ENCODE measurements at regions not wholly inside any gene's neighbourhood (a gene's known extent, or its start where the extent isn't known, plus 50 kb on each side); places are given as distances from the start of the nearest gene placed in this dataset.

- Histone ChIP-seq H3K4me3 (ENCODE audit: control insufficient read depth in 2 of 3, extremely low read depth in 1 of 3, insufficient read depth in 2 of 3, low read depth in 1 of 3, low read length in 3 of 3) (no peak overlapping the region), H3K9me1 (ENCODE audit: control insufficient read depth, extremely low read depth, insufficient read depth, low read length) (no peaks in the 10 kb centered on the region), H3K9me3 (ENCODE audit: control insufficient read depth, low read depth, low read length) (no peaks in the 10 kb centered on the region), H3K36me3 (ENCODE audit: control insufficient read depth in 2 of 2, extremely low read depth in 1 of 2, insufficient read depth in 2 of 2, low read length in 2 of 2) (no peaks in the 10 kb centered on the region), H3K27ac (ENCODE audit: control insufficient read depth, insufficient read depth, low read length) (no peak overlapping the region), H2AFZ (ENCODE audit: control insufficient read depth, low read length) (no peak overlapping the region), H3K4me2 (ENCODE audit: control insufficient read depth, extremely low read depth, insufficient read depth, low read depth, low read length) (no peak overlapping the region), H4K20me1 (ENCODE audit: control insufficient read depth, extremely low read depth, insufficient read depth, low read length) (no peaks in the 10 kb centered on the region), H3K27me3 (ENCODE audit: control insufficient read depth, extremely low read depth, insufficient read depth, low read length) (no peaks in the 10 kb centered on the region), H3K4me1 (ENCODE audit: control insufficient read depth, extremely low read depth, insufficient read depth, low read length) (no peaks in the 10 kb centered on the region), H3K9ac (ENCODE audit: control insufficient read depth, extremely low read depth, insufficient read depth, low read length) (no peak overlapping the region), H3K79me2 (ENCODE audit: control insufficient read depth, insufficient read depth, low read length) (no peaks in the 10 kb centered on the region)
- TF ChIP-seq EZH2 (IDR thresholded peaks at IDR 0.05; ENCODE audit: low read length) (no peak), CTCF (optimal IDR thresholded peaks at IDR 0.05 in 1 of 3, IDR thresholded peaks at IDR 0.05 in 1 of 3, conservative IDR thresholded peaks at IDR 0.05 in 1 of 3; ENCODE audit: extremely low read depth in 1 of 3, insufficient read depth in 2 of 3, low read length in 3 of 3) (no peak)
- dilution Hi-C loops (cut with MboI; ENCODE audit: extremely low pct_ligation_motif_present, low sequenced_read_pairs), result no loop called here
- DNase-seq (ENCODE audit: low read depth, low spot score), result no peak
- no peak for FAIRE-seq
These were observed 437.7 kb upstream of the HS3ST1 start for GRCh38 chr4:11866391-11866790.

DNA sequence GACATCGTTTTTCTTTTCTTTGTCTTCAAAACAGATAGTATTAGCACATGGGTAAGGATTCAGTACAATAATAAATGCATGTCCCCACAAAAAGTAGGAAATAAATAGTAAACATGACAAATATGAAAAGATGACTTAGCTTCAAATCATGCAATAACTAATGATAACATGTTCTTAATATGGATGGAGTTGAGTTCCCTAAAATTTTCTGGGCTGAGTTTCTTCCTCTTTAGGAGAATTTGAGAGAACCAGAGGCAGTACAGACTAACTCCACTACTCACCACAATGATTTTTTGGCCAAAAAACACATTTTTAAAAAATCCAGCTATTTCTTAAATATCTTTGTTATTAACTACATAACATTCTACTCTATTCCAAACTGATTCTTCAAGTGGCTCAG is 432.3 kb upstream of the HS3ST1 start:
- Histone ChIP-seq H2AFZ (ENCODE audit: control insufficient read depth, low read length) (no peak overlapping the region), H3K27ac (ENCODE audit: control insufficient read depth, insufficient read depth, low read length) (no peak overlapping the region), H3K27me3 (ENCODE audit: control insufficient read depth, extremely low read depth, insufficient read depth, low read length) (no peaks in the 10 kb centered on the region), H3K4me2 (ENCODE audit: control insufficient read depth, extremely low read depth, insufficient read depth, low read depth, low read length) (no peak overlapping the region), H3K9me1 (ENCODE audit: control insufficient read depth, extremely low read depth, insufficient read depth, low read length) (no peaks in the 10 kb centered on the region), H3K9ac (ENCODE audit: control insufficient read depth, extremely low read depth, insufficient read depth, low read length) (no peak overlapping the region), H4K20me1 (ENCODE audit: control insufficient read depth, extremely low read depth, insufficient read depth, low read length) (no peaks in the 10 kb centered on the region), H3K4me1 (ENCODE audit: control insufficient read depth, extremely low read depth, insufficient read depth, low read length) (no peaks in the 10 kb centered on the region), H3K4me3 (ENCODE audit: control insufficient read depth in 2 of 3, extremely low read depth in 1 of 3, insufficient read depth in 2 of 3, low read depth in 1 of 3, low read length in 3 of 3) (no peak overlapping the region), H3K79me2 (ENCODE audit: control insufficient read depth, insufficient read depth, low read length) (no peaks in the 10 kb centered on the region), H3K36me3 (ENCODE audit: control insufficient read depth in 2 of 2, extremely low read depth in 1 of 2, insufficient read depth in 2 of 2, low read length in 2 of 2) (no peaks in the 10 kb centered on the region), H3K9me3 (ENCODE audit: control insufficient read depth, low read depth, low read length) (no peaks in the 10 kb centered on the region)
- FAIRE-seq (no peak), DNase-seq (ENCODE audit: low read depth, low spot score) (no peak)
- dilution Hi-C loops (cut with MboI; ENCODE audit: extremely low pct_ligation_motif_present, low sequenced_read_pairs), result no loop called here
- no peak for TF ChIP-seq EZH2 (IDR thresholded peaks at IDR 0.05; ENCODE audit: low read length)
- TF ChIP-seq CTCF (optimal IDR thresholded peaks at IDR 0.05 in 1 of 3, IDR thresholded peaks at IDR 0.05 in 1 of 3, conservative IDR thresholded peaks at IDR 0.05 in 1 of 3; ENCODE audit: extremely low read depth in 1 of 3, insufficient read depth in 2 of 3, low read length in 3 of 3), result no peak

Measured in keratinocyte (primary cell).